Astrocyte of the cerebellum (primary cell): ENCODE measurements at regions not wholly inside any gene's neighbourhood (a gene's known extent, or its start where the extent isn't known, plus 50 kb on each side); places are given as distances from the start of the nearest gene placed in this dataset.
"Not testable (repeated sequence)": the region's sequence is repeated elsewhere in the genome, so short reads cannot be mapped to it uniquely, and the experiment has no call there.

Source experiments
- DNase-seq: peaks from one replicate; pipeline ENCODE4 v3.0.0-alpha.2; 2011; ENCODE audit warnings: low read depth
- H3K4me3 ChIP-seq: 2 replicates; pipeline ENCODE4 v1.5.1; 2011; ENCODE audit warnings: mild to moderate bottlenecking, low read depth, low read length, moderate library complexity
- CTCF ChIP-seq: IDR thresholded peaks from 2 replicates; pipeline ENCODE4 v1.5.1; 2012; ENCODE audit warnings: low read length, low read depth, moderate library complexity, mild to moderate bottlenecking; ENCODE audit errors: missing control alignments
- in situ Hi-C: cut with HindIII; loops from 2 replicates; pipeline ENCODE4 v1.10.0; 2017; ENCODE audit warnings: low sequenced_read_pairs

- TF ChIP-seq CTCF, result peak; percentile 69
- H3K4me3 ChIP-seq, result peak overlapping the region; percentile 37
- in situ Hi-C loops, result no loop called here
- DNase-seq, result peak; percentile 79
Measured at GRCh38 chr12:62192180-62192902, 67.9 kb upstream of the USP15 start.

GRCh38 chr12:62192903-62193250 is 67.3 kb upstream of the USP15 start:
- TF ChIP-seq CTCF, result no peak
- in situ Hi-C loops, result no loop called here
- H3K4me3 ChIP-seq, result no peak overlapping the region

GRCh38 chr12:62194031-62194430 is 66.2 kb upstream of the USP15 start:
- DNase-seq, result no peak
- in situ Hi-C loops, result no loop called here
- H3K4me3 ChIP-seq, result no peak overlapping the region
- TF ChIP-seq CTCF, result no peak

More at GRCh38 chr12:62192903-62193250, 67.3 kb upstream of the USP15 start:
- no peak for DNase-seq

- H3K4me3 ChIP-seq, result no peak overlapping the region
- DNase-seq, result no peak
- TF ChIP-seq CTCF, result no peak
- in situ Hi-C loops, result no loop called here
Measured at GRCh38 chr12:62194616-62195015, 65.6 kb upstream of the USP15 start.

GRCh38 chr12:62196146-62196545 is 64.1 kb upstream of the USP15 start:
- TF ChIP-seq CTCF, result no peak
- in situ Hi-C loops, result no loop called here
- H3K4me3 ChIP-seq, result no peak overlapping the region
- DNase-seq, result no peak

- DNase-seq, in situ Hi-C loops, H3K4me3 ChIP-seq: not testable (repeated sequence)
Measured at GRCh38 chr12:62202861-62203260, 57.3 kb upstream of the USP15 start.

GRCh38 chr12:62205346-62205745 is 54.9 kb upstream of the USP15 start:
- no peak overlapping the region for H3K4me3 ChIP-seq
- in situ Hi-C loops, result no loop called here
- TF ChIP-seq CTCF, result no peak
- no peak for DNase-seq
